Suprapubic skin (tissue), 4 donors: ENCODE measurements at regions not wholly inside any gene's neighbourhood (a gene's known extent, or its start where the extent isn't known, plus 50 kb on each side); places are given as distances from the start of the nearest gene placed in this dataset.

Experiments
- POLR2A ChIP-seq, 2 donors: fragments of 450-650 bp; IDR thresholded peaks; one replicate each; pipeline ENCODE4 v1.6.1; 2017; ENCODE audit warnings: antibody characterized with exemption in 2 of 2, mild to moderate bottlenecking in 2 of 2, moderate library complexity in 2 of 2
- POLR2AphosphoS5 ChIP-seq, 3 donors: sonication (generic); formaldehyde crosslinking; IDR thresholded peaks; one replicate each; pipeline ENCODE4 v1.6.1; 2017; ENCODE audit warnings: antibody characterized with exemption in 3 of 3
- TF ChIP-seq, protein P1 (sequence below), 2 donors: fragments of 200-600 bp in 1 of 2; fragments of 450-650 bp in 1 of 2; sonication (generic) in 1 of 2; IDR thresholded peaks; one replicate each; pipeline ENCODE4 v1.5.1; 2016 to 2019; ENCODE audit warnings: antibody characterized with exemption in 2 of 2, mild to moderate bottlenecking in 1 of 2, moderate library complexity in 1 of 2

GRCh38 chr1:29575277-29575676, 339.0 kb downstream of the PTPRU start:
- TF ChIP-seq POLR2A (IDR thresholded peaks at IDR 0.05) (no peak), POLR2AphosphoS5 (IDR thresholded peaks at IDR 0.05) (no peak)
- TF ChIP-seq, protein P1, sequence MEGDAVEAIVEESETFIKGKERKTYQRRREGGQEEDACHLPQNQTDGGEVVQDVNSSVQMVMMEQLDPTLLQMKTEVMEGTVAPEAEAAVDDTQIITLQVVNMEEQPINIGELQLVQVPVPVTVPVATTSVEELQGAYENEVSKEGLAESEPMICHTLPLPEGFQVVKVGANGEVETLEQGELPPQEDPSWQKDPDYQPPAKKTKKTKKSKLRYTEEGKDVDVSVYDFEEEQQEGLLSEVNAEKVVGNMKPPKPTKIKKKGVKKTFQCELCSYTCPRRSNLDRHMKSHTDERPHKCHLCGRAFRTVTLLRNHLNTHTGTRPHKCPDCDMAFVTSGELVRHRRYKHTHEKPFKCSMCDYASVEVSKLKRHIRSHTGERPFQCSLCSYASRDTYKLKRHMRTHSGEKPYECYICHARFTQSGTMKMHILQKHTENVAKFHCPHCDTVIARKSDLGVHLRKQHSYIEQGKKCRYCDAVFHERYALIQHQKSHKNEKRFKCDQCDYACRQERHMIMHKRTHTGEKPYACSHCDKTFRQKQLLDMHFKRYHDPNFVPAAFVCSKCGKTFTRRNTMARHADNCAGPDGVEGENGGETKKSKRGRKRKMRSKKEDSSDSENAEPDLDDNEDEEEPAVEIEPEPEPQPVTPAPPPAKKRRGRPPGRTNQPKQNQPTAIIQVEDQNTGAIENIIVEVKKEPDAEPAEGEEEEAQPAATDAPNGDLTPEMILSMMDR (IDR thresholded peaks at IDR 0.05) = no peak
